IMR-90 (cell line): ENCODE measurements at regions not wholly inside any gene's neighbourhood (a gene's known extent, or its start where the extent isn't known, plus 50 kb on each side); places are given as distances from the start of the nearest gene placed in this dataset.

Experiments
- ATAC-seq: fragments of 200-7000 bp; cut with Tn5 transposase; 2 replicates; pipeline ENCODE4 v1.9.1; 2020; ENCODE audit warnings: low read depth, mild to moderate bottlenecking, moderate library complexity
- BruUV-seq: library from RNA; stranded (reverse); fragments of 400-500 nt; replicated peaks from 2 replicates; lab custom pipeline; 2021; lab: Mats Ljungman, UMichigan
- CTCF ChIA-PET: fragments of 300-600 bp; formaldehyde crosslinking; extraction: SDS; loops from one replicate; lab custom pipeline; 2021; ENCODE audit warnings: antibody characterized with exemption; lab: Yijun Ruan, JAX
- POLR2A ChIA-PET: fragments of 300-600 bp; sonication (Branson Sonifier 250); formaldehyde crosslinking; loops from one replicate; lab custom pipeline; 2022; ENCODE audit warnings: antibody characterized with exemption; ENCODE audit not compliant: unreplicated experiment; lab: Charles Lee
- DNase-seq: peaks from one replicate; pipeline ENCODE4 v3.0.0; 2013
- H2AFZ ChIP-seq: replicated peaks from 2 replicates; pipeline ENCODE3; 2013; ENCODE audit warnings: low read length, mild to moderate bottlenecking; ENCODE audit not compliant: poor library complexity
- H2AK5ac ChIP-seq: 2 replicates; pipeline ENCODE4 v1.6.1; 2013; ENCODE audit warnings: low read depth, low read length, inconsistent platforms
- H2AK9ac ChIP-seq: replicated peaks from 2 replicates; pipeline ENCODE3; 2013; ENCODE audit warnings: mild to moderate bottlenecking, low read depth, low read length, moderate library complexity; ENCODE audit not compliant: poor library complexity
- H2BK120ac ChIP-seq: 2 replicates; pipeline ENCODE4 v1.6.1; 2013; ENCODE audit warnings: low read depth, low read length, inconsistent platforms
- H2BK15ac ChIP-seq: 3 replicates; pipeline ENCODE4 v1.6.1; 2013; ENCODE audit warnings: low read depth, low read length, inconsistent platforms
- H2BK20ac ChIP-seq: 2 replicates; pipeline ENCODE4 v1.6.1; 2013; ENCODE audit warnings: low read depth, mild to moderate bottlenecking, inconsistent platforms, low read length, moderate library complexity
- H2BK5ac ChIP-seq: 2 replicates; pipeline ENCODE4 v1.6.1; 2013; ENCODE audit warnings: mild to moderate bottlenecking, low read depth, low read length, inconsistent platforms; ENCODE audit not compliant: poor library complexity, severe bottlenecking
- H3K14ac ChIP-seq: replicated peaks from 2 replicates; pipeline ENCODE4 v1.6.1; 2013; ENCODE audit warnings: low read depth, low read length, inconsistent platforms
- H3K18ac ChIP-seq: 2 replicates; pipeline ENCODE4 v1.6.1; 2013; ENCODE audit warnings: low read depth, low read length, control low read depth
- H3K23ac ChIP-seq: 2 replicates; pipeline ENCODE4 v1.6.1; 2013; ENCODE audit warnings: low read depth, low read length, inconsistent platforms
- H3K27ac ChIP-seq: 2 replicates; pipeline ENCODE4 v1.5.1; 2013; ENCODE audit warnings: mild to moderate bottlenecking, control low read depth, low read length; ENCODE audit not compliant: insufficient read depth
- H3K27me3 ChIP-seq: 2 replicates; pipeline ENCODE4 v1.6.1; 2013; ENCODE audit warnings: low read length; ENCODE audit not compliant: control insufficient read depth, insufficient read depth
- H3K36me3 ChIP-seq: 2 replicates; pipeline ENCODE4 v1.6.1; 2013; ENCODE audit warnings: low read length, mixed read lengths; ENCODE audit not compliant: control insufficient read depth, insufficient read depth
- H3K4ac ChIP-seq: 2 replicates; pipeline ENCODE4 v1.6.1; 2013; ENCODE audit warnings: low read depth, low read length, inconsistent platforms
- H3K4me1 ChIP-seq: 2 replicates; pipeline ENCODE4 v1.6.1; 2013; ENCODE audit warnings: low read length, mixed read lengths; ENCODE audit not compliant: control insufficient read depth, insufficient read depth
- H3K4me2 ChIP-seq: 2 replicates; pipeline ENCODE4 v1.6.1; 2013; ENCODE audit warnings: low read depth, mild to moderate bottlenecking, control low read depth, low read length, moderate library complexity
- H3K4me3 ChIP-seq: 2 replicates; pipeline ENCODE4 v1.5.1; 2013; ENCODE audit warnings: low read depth, mild to moderate bottlenecking, control low read depth, low read length, moderate library complexity; ENCODE audit not compliant: insufficient read depth
- H3K56ac ChIP-seq: 2 replicates; pipeline ENCODE4 v1.6.1; 2013; ENCODE audit warnings: low read length, inconsistent platforms; ENCODE audit not compliant: insufficient read depth; ENCODE audit errors: extremely low read depth
- H3K79me1 ChIP-seq, 2 experiments: 2 replicates each; pipeline ENCODE4 v1.6.1; 2013; ENCODE audit warnings: low read length in 2 of 2, inconsistent platforms in 1 of 2, low read depth in 1 of 2
- H3K9ac ChIP-seq: 2 replicates; pipeline ENCODE4 v1.6.1; 2013; ENCODE audit warnings: low read depth, low read length, control low read depth
- H3K9me1 ChIP-seq: 2 replicates; pipeline ENCODE4 v1.6.1; 2013; ENCODE audit warnings: low read length, inconsistent platforms; ENCODE audit not compliant: insufficient read depth
- H3K9me3 ChIP-seq: 2 replicates; pipeline ENCODE4 v1.6.1; 2013; ENCODE audit warnings: low read length; ENCODE audit not compliant: control insufficient read depth, insufficient read depth
- H4K20me1 ChIP-seq: 2 replicates; pipeline ENCODE4 v1.6.1; 2013; ENCODE audit warnings: low read length, inconsistent platforms; ENCODE audit not compliant: insufficient read depth
- H4K5ac ChIP-seq: 2 replicates; pipeline ENCODE4 v1.6.1; 2013; ENCODE audit warnings: mild to moderate bottlenecking, low read depth, low read length, control low read depth
- H4K8ac ChIP-seq, 2 experiments: 2 replicates each; pipeline ENCODE4 v1.6.1; 2013; ENCODE audit warnings: low read depth in 2 of 2, low read length in 2 of 2, control low read depth in 1 of 2, inconsistent platforms in 1 of 2
- H4K91ac ChIP-seq: 2 replicates; pipeline ENCODE4 v1.6.1; 2013; ENCODE audit warnings: low read depth, low read length, inconsistent platforms; ENCODE audit not compliant: insufficient read depth
- BHLHE40 ChIP-seq: fragments of 150-350 bp; IDR thresholded peaks from 2 replicates; pipeline ENCODE4 v1.6.1; 2016; ENCODE audit warnings: mild to moderate bottlenecking, low read depth, low read length
- CTCF ChIP-seq: conservative IDR thresholded peaks from 2 replicates; pipeline ENCODE4 v1.5.1; 2012; ENCODE audit warnings: mild to moderate bottlenecking, low read depth, low read length, improper control_type of control experiment
- FOS ChIP-seq: fragments of 150-350 bp; IDR thresholded peaks from 2 replicates; pipeline ENCODE4 v1.6.1; 2016; ENCODE audit warnings: low read depth, low read length
- RAD21 ChIP-seq: IDR thresholded peaks from 2 replicates; pipeline ENCODE4 v1.6.1; 2012; ENCODE audit warnings: low read length, improper control_type of control experiment
- USF2 ChIP-seq: fragments of 150-350 bp; IDR thresholded peaks from 2 replicates; pipeline ENCODE4 v1.6.1; 2017; ENCODE audit warnings: mild to moderate bottlenecking, antibody characterized with exemption, low read length, low read depth
- WGBS, 2 experiments: methylation state at CpG; one replicate each; pipeline versions ENCODE4 v1.1.5 to v1.1.7; 2013; ENCODE audit warnings: missing lambda C conversion rate in 2 of 2; ENCODE audit not compliant: insufficient read length in 1 of 2; ENCODE audit errors: extremely low coverage in 2 of 2; 5-methylcytosine and 5-hydroxymethylcytosine counted together
- dilution Hi-C: fragments of 300-500 bp; cut with HindIII; formaldehyde crosslinking; loops from one replicate; pipeline ENCODE4 v1.14.3; 2018; ENCODE audit warnings: low sequenced_read_pairs; ENCODE audit not compliant: unreplicated experiment
- in situ Hi-C: fragments of 300-500 bp; cut with MboI; formaldehyde crosslinking; loops from 3 replicates; pipeline ENCODE4 v1.14.3; 2019; ENCODE audit warnings: low sequenced_read_pairs, inconsistent platforms, mixed read lengths
- intact Hi-C: fragments of 100-400 bp; cut with micrococcal nuclease; formaldehyde crosslinking; loops from 2 replicates; pipeline ENCODE4 v1.10.0; 2022

GRCh38 chr6:142014515-142014914, 118.2 kb upstream of the GJE1 start:
- H2BK120ac ChIP-seq = peak overlapping the region; percentile 97
- peak; percentile 93 for DNase-seq
- intact Hi-C loops = no loop called here
- no peak overlapping the region for H2AK9ac ChIP-seq
- no peaks in the 10 kb centered on the region for H3K9me3 ChIP-seq
- WGBS, 2 experiments = no CpG with 5 or more reads among the region's 6 CpGs
- POLR2A ChIA-PET = no interaction called here
- H3K79me1 ChIP-seq = peaks cover 4 to 13% of the 10 kb centered on the region in 2 experiments; a peak in 3 of 4 replicates
- in situ Hi-C loops = no loop called here
- peak overlapping the region; percentile 65; the same call in 1 of the 2 replicates for H4K5ac ChIP-seq
- TF ChIP-seq RAD21 = no peak
- no peak for TF ChIP-seq USF2
- no peak for TF ChIP-seq BHLHE40
- TF ChIP-seq FOS = 0 out of 2 replicates have a peak, but pooled peaks have one; percentile 28
- no peak for TF ChIP-seq CTCF
- peak overlapping the region; percentile 87; the same call in 1 of the 2 replicates for H3K18ac ChIP-seq
- H3K23ac ChIP-seq = peak overlapping the region; percentile 81; the same call in 1 of the 2 replicates
- H2AK5ac ChIP-seq = peak overlapping the region; percentile 66; the same call in 1 of the 2 replicates
- peak overlapping the region; percentile 77; the same call in 1 of the 2 replicates for H3K9ac ChIP-seq
- ATAC-seq = peak; percentile 61
- peak overlapping the region; percentile 96 for H3K56ac ChIP-seq
- H3K4ac ChIP-seq = peak overlapping the region; percentile 87
- peak overlapping the region; percentile 95 to 97 for H4K8ac ChIP-seq
- peak overlapping the region; percentile 90; the same call in 1 of the 2 replicates for H3K14ac ChIP-seq
- BruUV-seq = no TSS peak
- peak overlapping the region; percentile 95 for H2BK20ac ChIP-seq
- H2BK5ac ChIP-seq = peak overlapping the region; percentile 97
- peaks cover 17% of the 10 kb centered on the region for H3K4me1 ChIP-seq
- H3K27me3 ChIP-seq = no peaks in the 10 kb centered on the region
- H4K91ac ChIP-seq = peak overlapping the region; percentile 61
- H2BK15ac ChIP-seq = peak overlapping the region; percentile 72; the same call in 2 of the 3 replicates
- H3K4me2 ChIP-seq = peak overlapping the region; percentile 81; the same call in 1 of the 2 replicates
- CTCF ChIA-PET = interaction anchor here (1.0 kb wide), 1 partner anchor 36 kb away, joined by 3 read pairs; no protein-coding TSS in a partner anchor
- H2AFZ ChIP-seq = no peak overlapping the region
- H3K4me3 ChIP-seq = peak overlapping the region; percentile 25; the same call in 1 of the 2 replicates
- dilution Hi-C loops = no loop called here
- no peaks in the 10 kb centered on the region for H4K20me1 ChIP-seq
- H3K9me1 ChIP-seq = peaks cover 5% of the 10 kb centered on the region; the same call in 1 of the 2 replicates
- peak overlapping the region; percentile 56 for H3K27ac ChIP-seq
- no peaks in the 10 kb centered on the region for H3K36me3 ChIP-seq
